Activated gamma-delta T cell treated with Interleukin-2 at 50 U/mL for 16 hours (primary cell): ENCODE measurements at regions not wholly inside any gene's neighbourhood (a gene's known extent, or its start where the extent isn't known, plus 50 kb on each side); places are given as distances from the start of the nearest gene placed in this dataset.
"Not testable (repeated sequence)": the region's sequence is repeated elsewhere in the genome, so short reads cannot be mapped to it uniquely, and the experiment has no call there.

Experiments used
- DNase-seq: peaks from one replicate; pipeline ENCODE4 v3.0.0-alpha.2; 2020

DNA sequence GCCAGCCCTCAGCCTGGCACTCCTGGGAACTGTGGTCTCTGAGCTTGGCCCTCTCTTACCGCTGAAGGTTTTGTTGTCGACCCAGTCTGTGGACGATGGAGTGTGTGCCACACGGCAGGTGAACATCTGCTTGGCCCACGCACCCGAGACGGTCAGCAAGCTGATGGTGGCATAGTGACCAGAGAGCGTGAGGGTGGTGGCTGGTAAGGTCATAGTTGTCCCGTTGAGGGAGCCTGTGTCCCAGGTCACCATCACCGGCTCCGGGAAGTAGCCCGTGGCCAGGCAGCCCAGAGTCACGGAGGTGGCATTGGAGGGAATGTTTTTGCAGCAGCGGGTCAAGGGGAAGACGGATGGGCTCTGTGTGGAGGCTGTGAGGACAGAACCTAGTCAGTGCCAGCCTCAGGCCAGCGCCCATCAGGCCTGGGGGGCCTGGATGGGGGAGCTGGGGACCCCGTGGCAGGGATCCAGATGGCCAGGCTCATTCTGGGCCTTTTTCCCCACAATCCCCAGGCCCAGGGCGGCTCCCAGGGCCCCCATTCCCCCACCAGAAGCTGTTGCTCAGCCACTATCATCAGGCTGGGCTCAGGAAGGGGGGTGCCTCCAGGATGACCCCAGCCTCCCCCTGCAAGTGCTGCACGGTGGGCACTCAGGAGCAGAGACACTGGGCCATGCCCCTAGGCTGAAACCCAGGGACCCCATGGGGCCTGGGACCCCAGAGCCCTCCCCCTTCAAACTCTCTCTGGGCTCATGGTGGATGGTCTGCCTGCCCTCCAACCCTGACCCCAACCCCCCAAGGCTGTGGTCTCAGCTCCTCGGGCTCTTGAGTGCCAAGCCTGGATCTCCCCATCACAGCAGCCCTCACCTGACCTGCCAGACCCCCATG, 75.2 kb downstream of the TMEM121 start:
- DNase-seq = no peak

DNA sequence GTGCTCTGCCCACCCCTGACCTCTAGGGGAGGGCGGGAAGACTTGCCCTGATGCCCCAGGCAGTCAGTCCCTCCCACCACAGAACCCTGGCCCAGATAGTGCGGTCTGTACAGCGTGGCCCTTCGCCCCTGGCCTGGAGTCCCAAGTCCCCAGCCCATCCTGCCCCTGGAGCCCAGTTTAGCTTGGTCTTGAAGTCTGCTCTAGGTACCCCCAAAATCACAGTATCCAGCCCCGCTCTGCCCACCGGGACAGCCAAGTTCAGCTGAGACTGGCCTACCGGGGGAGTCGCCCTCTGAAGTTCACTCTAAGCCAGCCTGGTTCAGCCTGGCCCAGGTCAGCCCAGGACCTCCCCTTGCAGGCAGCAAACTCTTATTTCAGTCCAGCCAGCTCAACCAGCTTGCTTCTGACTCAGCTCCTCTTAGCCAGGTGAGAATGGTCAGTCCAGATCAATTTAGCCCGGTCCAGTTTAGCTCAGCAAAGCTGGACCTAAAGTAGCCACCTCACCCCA, 75.9 kb downstream of the TMEM121 start:
- DNase-seq = no peak

DNA sequence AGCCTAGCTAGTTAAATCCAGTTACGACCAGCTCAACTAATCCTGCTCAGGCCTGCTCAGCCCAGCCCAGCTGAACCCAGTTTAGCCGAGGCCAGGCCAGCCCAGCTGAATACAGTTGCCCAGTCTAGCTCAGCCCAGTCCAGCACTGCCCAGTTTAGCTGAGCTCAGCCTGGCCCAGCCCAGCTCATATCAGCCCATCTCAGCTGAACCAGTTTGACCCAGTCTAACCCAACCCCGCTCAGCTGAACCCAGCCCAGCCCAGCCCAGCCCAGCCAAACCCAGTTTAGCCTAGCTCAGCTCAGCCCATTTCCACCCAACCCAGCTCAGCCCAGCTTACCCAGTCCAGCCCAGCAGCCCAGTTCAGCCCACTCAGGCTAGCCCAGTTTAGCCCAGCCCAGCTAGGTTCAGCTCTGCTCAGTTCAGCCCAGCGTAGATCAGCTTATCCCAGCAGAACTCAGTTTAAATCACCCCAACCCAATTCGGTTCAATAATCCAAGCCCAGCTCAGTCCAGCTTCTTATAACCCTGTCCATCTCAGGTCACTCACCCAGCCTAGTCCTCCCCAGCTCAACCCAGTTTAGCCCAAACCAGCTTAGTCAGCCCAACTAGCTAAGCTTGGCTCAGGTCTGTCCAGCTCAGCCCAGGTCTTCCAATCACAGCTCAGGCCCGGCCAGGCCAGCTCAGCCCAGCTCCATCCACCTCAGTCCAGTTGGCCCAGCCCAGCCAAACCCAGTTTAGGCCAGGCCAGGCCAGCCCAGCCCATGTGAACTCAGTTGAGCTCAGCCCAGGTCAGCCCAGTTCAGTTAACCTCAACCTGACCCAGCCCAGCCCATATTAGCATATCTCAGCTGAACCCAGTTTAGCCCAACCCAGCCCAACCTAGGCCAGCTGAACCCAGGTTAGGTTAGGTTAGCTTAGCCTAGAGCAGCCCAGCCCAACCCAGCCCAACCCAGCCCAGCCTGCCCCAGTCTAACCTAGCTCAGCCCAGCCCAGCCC, 76.7 kb downstream of the TMEM121 start:
- no peak for DNase-seq

DNA sequence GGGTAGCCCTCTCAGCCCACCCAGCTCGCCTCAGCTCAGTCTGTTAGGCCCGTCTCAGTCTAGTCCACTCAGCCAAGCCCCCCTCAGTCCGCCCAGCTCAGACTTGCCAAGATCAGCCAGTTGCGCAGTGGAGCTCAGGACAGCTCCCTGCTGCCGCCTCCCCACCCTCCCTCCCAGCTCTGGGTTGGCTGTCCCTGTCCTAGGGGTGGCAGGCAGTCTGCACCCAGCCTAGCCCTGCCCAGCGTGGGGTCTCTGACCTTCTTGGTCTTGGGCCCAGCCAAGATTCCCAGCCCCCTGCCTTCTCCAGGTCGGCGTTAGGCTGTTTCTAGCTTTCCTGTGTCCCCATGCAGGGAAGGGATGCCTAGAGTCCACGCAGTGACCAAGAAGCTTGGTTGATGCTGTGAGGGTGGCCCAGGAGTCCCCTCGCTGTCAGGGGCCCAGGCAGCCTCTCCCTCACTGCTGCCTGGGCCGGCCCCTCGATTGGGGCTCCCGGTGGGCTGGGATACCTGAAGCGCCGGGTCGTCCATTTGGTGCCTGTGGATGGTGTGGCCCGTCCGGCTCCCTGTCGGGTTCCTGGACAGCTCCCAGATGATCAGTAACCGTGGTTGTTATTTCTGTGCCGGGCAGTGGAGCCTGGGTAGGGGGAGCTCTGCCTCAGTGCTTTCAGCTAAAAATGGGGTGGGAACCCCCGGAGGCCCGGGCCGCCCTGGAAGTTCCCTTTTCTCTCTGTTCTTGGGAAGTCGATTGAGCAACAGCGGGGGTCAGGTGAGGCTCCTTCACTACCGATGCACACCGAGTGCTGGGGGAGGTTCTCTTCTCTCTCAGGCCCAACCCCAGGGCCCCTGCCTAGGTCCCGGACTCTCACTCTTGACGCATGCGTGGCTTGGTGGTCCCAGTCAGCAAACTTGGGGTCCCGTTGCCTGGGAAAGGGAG, 78.4 kb downstream of the TMEM121 start:
- DNase-seq = not testable (repeated sequence)

DNA sequence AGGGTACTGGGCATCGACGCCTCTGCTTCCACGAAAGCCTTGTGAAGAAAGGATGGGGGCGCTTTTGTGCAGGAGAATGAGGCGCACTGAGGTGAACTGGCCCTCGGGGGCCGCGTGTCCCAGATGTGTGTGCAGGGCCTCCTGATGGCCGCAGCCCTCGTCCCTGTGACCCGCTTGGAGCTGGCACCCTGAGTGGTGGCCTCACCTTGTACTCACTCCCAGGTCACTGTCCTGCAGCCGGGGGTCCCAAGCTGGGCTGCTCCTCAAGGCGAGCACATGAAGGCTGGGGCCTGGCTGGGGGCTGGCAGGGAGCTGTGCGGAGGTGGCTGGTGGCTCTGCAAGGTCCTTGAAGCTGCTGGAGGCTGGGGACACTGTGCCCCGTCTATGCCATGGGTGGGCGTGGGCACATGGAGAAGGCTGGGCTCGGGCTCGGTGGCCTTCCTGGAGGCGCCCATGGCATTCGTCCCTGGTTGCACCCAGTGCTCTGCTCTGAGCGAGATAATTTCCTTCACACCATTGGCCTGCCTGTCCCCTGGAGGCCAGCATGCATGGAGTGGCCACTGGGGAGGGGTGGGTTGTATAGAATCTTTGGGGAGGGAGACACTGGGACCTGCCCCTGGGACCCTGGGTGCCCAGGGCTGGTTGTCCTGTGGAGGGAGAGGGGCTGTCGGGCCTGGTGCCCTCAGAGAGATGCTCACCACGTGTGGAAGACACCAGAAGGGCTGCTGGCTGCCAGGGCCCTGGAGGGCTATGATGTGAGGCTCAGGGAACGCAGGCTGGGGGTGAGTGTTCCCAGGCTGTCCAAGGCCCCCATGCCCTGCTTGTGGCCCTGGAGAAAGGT, 79.3 kb downstream of the TMEM121 start:
- no peak for DNase-seq

DNA sequence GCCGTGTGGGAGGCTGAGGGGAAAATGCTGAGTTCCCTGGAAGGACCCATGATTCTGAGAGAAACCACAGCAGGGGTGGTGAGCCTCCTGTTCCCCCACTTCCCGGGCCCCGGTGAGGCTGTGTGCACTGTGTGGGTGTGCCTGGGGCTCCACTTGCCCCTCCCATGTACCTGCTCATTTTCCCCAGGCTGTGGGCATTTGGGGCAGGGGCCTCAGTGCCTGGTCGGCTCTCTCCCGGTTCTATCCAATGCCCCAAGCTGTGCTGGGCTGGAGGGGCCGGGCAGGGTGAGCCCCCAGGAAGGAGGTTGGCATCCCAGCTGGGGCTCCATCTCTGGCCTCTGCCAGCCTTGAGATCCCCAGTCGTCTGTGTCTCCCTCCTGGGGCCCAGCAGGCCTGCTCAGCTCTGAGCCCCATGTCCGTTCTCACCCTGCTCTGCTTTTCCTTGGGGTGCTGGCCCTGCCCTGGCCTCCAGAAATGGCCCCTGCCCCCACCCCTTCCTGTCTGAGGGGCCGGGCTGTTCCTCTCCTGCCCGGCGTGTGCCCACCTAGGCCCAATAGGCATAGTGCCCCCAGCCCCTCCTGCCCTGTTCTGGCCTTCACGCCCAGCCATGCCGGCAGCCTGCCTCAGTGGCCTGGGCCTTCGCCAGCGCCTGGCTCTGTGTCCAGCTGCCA, 80.1 kb downstream of the TMEM121 start:
- not testable (repeated sequence) for DNase-seq

DNA sequence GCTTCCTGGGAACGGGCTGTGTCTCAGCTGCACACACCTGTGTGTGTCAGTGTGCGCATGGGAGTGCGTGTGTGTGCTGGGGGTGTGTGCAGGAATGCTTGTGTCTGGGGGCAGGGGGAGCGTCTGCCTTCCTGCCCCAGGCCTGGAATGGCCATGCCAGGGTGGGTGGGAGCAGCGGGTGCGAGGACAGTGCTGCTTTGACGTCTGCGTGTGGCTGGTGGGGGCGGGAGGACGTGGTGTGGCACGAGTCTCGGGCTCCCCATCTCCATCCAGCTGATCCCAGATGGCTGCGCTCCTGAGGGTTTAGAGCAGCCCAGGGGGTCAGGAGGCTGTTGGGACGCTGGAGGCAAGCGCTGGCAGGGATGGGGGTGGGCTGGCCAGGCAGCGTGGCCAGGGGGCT, 80.6 kb downstream of the TMEM121 start:
- not testable (repeated sequence) for DNase-seq

DNA sequence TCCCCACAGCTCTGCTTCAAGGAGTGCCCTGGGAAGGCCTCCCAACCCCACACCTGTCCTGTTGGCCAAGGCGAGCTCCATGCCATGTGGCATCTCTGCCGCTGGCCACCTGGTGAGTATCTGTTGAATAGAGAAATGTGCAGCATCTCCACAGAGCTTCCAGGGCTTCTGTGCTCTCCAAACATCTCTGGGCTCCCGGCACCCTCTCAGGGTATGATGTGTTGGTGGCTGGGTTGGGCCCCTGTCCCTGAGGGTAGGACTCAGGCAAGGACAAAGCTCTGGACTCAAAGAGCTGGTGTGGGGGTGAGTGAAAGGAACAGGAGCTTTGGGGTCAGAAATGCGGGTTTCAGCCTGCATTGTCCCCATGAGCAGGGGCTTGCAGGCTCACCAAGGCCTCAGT, 88.6 kb downstream of the TMEM121 start:
- DNase-seq = not testable (repeated sequence)

DNA sequence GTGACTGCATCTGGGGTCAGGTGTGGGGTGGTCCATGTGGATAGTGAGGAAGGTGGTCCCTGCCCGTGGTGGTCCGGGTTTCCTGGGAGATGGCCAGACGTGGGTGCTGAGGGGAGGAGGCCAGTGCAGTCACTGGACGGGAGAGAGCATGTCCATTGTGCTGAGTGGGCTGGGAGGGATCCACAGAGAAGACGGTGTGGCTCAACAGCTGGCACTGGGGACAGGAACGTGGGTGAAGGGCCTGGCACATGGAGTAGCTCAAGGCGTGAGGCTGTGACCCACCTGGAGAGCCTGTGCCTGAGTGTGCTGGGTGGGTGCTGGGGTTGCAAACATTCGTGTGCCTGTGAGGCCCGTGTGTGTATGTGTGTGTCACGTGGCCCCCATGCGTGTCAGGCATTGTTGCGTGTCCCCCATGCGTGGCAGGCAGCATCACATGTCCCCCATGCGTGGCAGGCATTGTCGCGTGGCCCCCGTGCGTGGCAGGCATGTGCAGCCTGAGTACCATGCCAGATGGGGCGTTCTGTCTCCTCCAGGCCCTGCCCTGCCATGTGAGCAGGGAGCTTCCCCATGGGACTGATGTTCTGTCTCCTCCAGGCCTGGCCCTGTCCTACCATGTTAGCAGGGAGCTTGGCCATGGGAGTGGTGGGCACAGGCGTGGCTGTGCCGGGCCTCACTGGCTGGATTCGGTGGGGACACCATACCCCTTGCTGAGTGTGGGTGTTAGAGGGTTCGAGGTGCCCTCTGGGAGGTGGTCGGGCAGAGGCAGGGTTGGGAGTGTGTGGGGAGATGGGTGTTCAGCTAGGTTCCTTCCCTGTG, 89.8 kb downstream of the TMEM121 start:
- DNase-seq = not testable (repeated sequence)

DNA sequence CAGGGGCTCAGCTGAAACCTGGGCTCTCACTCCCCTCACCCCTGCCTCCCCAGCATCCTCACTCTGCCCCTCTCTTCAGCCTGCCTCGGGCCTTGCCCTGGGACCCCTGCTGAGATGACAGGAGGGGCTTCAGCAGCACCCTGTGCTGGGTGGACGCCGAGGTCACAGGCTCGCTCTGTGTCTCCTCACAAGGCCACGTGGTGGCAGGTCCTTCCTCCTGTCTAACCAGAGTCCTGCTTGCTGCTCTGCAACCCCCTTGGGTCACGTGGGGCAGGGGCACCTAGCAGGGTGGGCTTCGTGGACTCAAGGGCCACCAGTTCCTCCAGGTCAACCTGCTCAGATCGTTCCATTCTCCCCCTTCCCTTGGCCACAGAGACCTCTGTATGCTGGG, 90.4 kb downstream of the TMEM121 start:
- DNase-seq = no peak

DNA sequence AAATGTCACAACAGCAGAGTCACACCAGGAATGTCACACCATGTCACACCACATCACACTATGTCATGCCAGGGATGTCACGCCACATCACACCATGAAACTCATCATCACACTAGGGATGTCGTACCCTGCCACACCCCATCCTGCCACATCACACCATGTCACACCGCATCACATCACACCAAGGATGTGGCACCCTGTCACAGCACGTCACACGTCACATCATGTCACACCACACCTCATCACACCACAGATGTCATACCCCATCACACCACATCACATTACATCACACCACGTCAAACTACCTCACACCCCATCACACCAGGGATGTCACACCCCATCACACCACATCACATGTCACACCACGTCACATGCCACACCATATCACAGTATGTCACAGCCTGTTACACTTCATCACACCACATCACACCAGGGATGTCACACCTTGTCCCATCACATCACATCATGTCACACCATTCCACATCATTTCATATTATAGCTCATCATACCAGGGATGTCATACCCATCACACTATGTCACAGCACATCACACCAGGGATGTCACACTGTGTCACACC, 90.9 kb downstream of the TMEM121 start:
- no peak for DNase-seq

DNA sequence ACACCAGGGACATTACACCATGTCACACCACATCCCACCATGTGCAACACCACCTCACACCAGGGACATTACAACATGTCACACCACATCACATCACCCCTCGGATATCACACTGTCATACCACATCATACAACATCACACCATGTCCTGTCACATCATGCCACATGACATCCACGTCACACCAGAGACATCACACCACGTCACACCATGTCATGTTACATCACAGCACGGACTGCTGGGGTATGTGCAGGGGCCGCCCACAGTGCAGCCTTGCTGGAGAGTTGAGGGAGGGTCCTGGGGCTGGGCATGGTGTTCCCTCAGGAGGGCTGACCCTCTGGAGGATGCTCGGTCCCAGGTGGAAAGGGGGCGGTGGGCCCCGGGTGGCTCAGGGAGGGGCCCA, 91.4 kb downstream of the TMEM121 start:
- not testable (repeated sequence) for DNase-seq

DNA sequence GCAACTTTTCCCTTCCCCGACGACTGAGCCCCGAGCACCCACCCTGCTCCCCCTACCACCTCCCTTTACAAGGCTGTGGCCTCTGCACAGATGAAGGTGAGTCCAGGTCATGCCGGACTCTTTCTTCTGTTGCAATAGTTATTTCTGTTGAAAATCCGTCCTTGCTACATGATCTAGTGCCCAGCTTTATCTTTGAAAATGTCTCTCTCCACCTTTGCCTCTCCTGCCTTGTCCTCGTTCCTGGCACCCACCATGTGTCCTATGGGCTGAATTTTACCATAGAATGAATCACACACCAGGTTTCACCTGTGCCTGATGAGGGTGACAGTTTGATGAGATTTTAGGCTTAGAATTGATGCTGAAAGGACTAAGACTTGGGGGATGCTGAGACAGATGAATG, 92.9 kb downstream of the TMEM121 start:
- DNase-seq = not testable (repeated sequence)

DNA sequence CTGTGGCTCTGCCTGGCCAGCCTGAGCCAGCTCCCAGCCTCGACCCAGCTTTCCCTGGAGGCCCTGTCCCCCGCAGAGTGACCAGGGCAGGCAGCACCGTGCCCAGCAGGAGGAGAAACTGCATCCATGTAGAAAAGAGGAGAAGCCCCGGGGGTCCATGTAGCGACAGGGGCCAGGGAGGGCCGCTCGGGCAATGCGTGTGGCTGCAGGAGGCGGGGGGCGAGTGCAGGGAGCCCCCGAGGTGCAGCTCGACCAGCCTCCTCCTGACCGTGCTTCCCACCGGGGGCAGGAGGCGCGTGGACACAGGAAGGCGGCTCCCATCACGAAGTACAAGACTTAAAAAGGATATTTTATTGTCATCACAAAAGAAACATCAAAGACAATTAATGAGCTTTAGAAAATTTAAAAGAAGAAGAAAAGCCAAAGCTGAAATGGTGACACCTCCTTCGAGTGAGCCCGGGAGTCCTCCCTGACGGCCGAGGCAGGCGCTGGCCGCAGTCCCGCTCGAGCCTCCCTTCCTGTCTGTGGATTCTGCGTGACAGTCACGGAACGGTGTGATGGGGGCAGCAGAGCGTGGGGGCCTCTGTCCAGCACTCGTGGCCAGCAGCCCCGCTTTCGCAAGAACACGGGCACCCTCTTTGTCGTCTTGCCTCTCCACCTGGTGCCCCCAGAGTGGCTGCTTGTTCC, 93.9 kb downstream of the TMEM121 start:
- not testable (repeated sequence) for DNase-seq

DNA sequence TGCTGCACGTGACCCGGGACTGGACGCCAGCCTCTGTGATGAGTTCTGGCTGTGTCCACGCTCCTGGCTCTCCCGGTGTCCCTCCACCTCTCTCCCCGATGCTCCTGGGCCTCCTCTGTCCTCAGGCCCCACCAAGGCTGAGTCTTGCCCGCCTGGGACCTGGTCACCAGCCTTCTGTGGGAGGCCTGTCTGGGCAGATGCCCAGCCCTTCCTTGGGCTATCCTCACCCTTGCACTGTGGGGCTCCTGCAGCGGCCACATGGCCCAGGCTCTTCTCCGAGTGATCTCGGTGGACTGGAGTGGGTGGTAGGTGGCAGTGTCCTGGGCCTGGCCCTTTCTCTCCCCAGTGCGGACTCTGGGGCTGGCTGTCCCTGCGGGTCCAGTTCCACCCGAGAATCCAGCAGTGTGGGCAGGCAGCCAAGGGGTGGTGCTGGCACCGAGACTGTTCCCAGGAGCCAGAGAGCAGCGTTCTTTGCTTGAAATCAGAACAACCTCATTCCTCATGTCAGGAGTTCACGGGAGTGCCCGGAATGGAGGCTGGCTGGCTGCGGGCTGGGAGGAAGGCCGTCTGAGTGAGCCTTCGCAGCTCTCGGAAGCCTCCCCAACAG, 94.6 kb downstream of the TMEM121 start:
- not testable (repeated sequence) for DNase-seq

DNA sequence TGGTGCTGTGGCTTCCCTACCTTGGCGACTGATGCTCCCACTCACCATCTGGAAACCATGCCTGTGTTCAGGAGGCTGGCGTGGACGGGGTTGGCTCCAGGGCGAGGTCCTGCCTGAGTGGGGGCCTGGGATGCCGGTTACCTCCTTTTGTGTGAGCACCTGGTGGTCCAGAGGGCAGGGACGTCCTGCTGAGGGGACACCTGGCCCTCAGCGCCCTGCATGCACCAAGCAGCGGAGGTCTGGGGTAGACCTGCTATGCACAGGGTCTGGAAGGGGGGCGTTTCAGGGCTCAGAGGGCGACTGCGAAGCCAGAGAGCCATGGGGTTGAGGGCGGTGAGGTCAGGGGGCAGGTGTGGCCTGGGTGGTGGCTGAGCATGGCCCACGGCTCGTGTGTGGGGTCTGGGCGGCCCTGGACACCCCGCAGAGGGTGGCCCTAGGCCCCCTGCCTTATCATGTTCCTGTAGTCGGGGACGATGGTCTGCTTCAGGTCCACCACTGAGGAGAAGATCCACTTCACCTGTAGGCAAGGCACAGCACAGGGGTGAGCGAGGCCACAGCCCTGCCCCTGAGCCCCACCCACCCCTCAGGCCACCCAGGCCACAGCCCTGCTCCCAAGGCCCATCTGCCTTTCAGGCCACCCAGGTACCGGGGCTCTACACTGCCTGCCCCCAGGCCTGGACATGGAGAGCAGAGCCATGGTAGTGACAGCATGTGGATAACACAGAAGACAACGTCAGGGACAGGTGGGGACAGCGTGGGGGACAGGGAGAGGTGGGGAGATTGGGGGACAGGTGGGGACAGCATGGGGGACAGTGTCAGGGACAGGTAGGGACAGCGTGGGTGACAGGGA, 95.3 kb downstream of the TMEM121 start:
- not testable (repeated sequence) for DNase-seq

DNA sequence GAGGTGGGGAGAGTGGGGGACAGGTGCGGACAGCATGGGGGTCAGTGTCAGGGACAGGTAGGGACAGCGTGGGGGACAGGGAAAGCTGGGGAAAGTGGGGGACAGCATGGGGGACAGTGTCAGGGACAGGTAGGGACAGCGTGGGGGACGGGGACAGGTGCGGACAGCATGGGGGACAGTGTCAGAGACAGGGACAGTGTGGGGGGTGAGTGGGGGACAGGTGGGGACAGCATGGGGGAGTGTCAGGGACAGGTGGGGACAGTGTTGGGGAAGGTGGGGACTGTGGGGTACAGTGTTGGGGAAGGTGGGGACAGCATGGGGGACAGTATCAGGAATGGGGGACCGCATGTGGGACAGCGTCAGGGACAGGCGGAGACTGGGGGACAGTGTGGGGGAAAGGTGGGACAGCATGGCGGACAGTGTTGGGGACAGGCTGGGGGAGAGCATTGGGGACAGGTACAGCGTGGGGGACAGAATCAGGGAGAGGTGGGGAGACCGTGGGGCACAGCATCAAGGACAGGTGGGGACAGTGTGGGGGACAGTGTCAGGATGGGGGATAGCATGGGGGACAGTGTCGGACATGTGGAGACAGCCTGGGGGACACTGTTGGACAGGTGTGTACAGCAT, 96.1 kb downstream of the TMEM121 start:
- no peak for DNase-seq
